ENCODE measurements at regions not wholly inside any gene's neighbourhood (a gene's known extent, or its start where the extent isn't known, plus 50 kb on each side); places are given as distances from the start of the nearest gene placed in this dataset.

DNA sequence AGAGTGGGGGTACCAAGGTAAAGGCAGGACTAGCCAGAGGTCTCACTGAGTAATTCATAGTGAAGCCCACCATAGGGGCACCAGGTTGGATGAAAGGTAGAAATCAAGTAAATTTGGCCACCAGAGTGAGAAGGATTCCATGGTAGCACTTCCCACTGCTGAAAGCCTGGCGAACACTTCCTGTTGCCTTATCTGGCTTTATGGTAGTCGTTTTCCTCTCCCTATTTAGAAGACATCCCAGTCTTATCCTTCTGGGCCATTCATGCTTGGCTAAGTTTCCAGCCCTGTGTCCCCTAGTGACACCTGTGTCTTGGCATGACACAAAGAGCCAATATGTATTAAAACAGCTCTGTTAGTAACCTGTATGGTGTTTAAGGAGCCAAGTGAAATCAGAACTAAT lies 74.3 kb upstream of the SIPA1L2 start:
- TF ChIP-seq, protein P1, sequence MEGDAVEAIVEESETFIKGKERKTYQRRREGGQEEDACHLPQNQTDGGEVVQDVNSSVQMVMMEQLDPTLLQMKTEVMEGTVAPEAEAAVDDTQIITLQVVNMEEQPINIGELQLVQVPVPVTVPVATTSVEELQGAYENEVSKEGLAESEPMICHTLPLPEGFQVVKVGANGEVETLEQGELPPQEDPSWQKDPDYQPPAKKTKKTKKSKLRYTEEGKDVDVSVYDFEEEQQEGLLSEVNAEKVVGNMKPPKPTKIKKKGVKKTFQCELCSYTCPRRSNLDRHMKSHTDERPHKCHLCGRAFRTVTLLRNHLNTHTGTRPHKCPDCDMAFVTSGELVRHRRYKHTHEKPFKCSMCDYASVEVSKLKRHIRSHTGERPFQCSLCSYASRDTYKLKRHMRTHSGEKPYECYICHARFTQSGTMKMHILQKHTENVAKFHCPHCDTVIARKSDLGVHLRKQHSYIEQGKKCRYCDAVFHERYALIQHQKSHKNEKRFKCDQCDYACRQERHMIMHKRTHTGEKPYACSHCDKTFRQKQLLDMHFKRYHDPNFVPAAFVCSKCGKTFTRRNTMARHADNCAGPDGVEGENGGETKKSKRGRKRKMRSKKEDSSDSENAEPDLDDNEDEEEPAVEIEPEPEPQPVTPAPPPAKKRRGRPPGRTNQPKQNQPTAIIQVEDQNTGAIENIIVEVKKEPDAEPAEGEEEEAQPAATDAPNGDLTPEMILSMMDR (IDR thresholded peaks at IDR 0.05) = no peak
- TF ChIP-seq ZFX (IDR thresholded peaks at IDR 0.05; ENCODE audit: borderline replicate concordance) = no peak
- H3K27ac ChIP-seq = peak overlapping the region; percentile 50

DNA sequence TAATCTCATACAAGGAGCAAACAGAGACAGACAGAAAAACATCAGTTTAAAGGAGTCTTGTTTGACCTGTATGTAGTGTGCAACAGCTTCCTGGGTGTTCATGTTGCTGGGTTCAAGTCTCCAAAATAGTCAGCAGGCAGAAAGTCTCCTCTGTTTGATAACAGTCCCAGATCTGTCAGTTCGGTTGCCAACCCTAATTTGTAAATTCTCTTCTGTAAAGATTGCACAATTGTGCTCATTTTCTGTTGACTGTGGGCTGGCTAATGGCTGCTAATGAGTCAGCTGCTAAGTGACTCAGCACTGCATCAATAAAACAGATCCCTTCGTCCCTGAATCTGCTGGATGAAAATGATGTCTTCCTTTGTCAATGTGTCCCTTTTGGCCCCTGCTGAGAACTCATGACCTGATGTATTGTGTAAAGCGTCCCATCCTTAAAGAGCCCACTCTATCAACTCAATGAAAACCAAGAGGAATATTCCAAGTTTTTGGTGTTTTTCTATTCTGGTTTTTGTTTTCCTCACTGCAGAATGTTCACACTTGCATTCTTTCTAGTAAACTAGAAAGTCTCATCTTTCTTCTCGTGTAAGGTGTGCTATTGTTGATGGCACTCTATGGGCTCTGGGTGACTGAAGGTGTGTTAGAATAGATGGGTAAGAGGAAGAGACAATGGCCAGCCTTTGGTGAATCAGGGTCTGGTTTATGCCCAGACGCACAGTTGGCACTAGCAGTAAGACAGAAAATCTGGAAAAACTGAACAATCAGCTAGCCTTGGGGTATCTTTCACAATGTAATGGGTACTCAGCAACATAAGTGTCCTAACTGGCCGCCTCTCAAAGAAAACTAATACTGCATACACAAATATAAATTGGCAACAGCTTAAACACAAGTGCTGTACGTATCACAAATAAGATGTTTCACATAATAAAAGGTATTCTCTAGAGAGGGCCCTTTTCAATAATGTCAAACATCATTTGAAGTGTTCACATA lies 75.1 kb upstream of the SIPA1L2 start:
- peak overlapping the region; percentile 50 for H3K27ac ChIP-seq
- TF ChIP-seq, protein P1 (IDR thresholded peaks at IDR 0.05) = no peak
- TF ChIP-seq ZFX (IDR thresholded peaks at IDR 0.05; ENCODE audit: borderline replicate concordance) = no peak

DNA sequence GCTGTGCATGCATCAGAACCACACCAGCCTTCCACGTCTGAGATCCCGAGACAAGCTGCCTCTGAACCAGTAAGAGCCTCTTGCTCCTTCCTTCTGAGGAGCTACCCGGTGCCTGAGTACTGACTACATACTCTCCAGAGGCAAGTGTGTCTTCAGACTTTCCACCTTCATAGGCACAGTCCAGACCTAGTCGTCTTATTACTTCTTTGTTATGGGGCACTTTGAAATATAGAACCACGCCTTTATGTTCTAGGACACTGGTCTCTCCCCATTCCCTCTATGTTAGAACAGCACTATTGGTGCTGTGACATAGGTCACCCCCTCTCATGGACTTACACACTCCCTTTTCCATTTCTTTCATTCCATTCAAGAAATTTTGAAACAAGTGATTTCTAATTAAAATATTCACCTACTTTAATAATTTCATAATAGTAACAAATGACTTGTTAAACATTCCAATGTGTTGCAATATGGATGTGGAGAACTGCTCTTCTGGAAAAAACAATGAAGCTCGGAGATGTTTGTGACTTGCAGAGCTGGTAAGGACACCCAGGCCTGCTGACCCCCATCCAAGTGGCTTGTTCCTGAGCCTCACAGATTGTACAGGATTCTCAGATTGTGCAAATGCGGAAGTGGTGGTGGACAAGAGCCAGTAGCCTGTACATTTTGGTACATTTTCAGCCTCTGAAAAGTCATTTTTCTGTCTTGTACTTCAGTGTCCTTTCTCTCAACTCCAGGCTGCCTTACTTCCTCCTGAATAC lies 76.1 kb upstream of the SIPA1L2 start:
- peak overlapping the region; percentile 50 for H3K27ac ChIP-seq
- no peak for TF ChIP-seq ZFX (IDR thresholded peaks at IDR 0.05; ENCODE audit: borderline replicate concordance)
- TF ChIP-seq, protein P1 (IDR thresholded peaks at IDR 0.05) = no peak

DNA sequence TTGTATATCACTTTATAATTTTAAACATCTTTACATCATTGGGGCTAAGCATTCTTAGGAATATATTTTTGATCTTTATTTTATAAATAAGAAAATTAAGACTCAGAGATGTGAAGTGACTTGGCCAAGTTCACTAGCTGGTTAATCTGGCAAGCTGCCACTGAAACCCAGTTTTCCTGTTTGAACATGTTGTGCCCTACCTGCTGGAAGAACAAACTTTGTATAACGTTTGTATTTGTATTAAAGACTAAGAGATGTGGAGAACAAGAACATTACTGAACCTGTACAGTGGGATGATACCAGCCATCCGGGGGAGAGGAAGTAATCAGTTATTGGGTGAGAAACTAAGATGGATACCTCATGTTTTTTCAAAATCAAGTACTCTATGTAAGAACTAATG lies 77.2 kb upstream of the SIPA1L2 start:
- no peak for TF ChIP-seq ZFX (IDR thresholded peaks at IDR 0.05; ENCODE audit: borderline replicate concordance)
- TF ChIP-seq, protein P1 (IDR thresholded peaks at IDR 0.05) = no peak
- no peak overlapping the region for H3K27ac ChIP-seq

DNA sequence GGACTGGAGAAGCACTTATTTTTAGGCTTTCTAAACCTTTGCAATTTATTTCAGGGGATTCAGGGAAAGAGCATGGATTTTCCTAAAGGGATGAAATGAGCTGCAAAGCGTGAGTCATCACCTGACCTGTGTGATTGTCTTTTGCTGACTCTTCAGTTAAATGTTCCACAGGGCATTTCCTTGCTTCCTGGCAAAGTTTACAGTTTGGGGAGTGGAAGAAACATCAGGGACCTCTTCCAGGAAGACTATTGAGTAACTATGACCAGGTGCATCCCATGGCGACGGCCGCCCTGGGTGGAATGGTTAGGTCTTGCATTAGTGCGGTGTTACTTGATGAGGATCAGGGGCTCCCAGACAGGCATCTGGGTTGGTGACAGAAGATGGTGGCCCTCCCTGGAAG lies 79.5 kb upstream of the SIPA1L2 start:
- no peak overlapping the region for H3K27ac ChIP-seq
- TF ChIP-seq ZFX (IDR thresholded peaks at IDR 0.05; ENCODE audit: borderline replicate concordance) = no peak
- TF ChIP-seq, protein P1 (IDR thresholded peaks at IDR 0.05) = no peak

DNA sequence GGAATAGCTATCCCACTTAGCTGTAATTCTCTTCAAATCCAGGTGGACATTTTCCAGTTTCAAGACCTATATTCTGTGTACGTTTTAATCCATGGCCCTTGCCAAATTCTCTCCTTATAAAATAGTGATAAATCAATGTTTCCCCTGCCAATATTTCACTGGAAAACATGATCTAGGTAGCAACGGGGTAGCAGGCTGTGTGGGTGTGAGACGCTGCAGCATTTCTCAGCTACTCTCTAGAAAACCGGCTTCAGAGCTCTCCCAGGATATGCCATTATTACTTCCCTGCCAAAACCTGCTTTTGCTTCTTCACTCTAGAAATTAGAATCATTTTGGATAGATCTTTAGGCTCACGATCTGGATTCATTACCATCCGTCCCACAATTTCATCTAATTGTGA lies 82.1 kb upstream of the SIPA1L2 start:
- TF ChIP-seq, protein P1 (IDR thresholded peaks at IDR 0.05) = no peak
- no peak for TF ChIP-seq ZFX (IDR thresholded peaks at IDR 0.05; ENCODE audit: borderline replicate concordance)
- no peak overlapping the region for H3K27ac ChIP-seq

All from 22Rv1 (cell line).